Pulmonary artery endothelial cell (primary cell): ENCODE measurements at regions not wholly inside any gene's neighbourhood (a gene's known extent, or its start where the extent isn't known, plus 50 kb on each side); places are given as distances from the start of the nearest gene placed in this dataset.

Experiments used
- DNase-seq: peaks from one replicate; pipeline ENCODE4 v3.0.0-alpha.2; 2011; ENCODE audit warnings: low read depth, low spot score

DNA sequence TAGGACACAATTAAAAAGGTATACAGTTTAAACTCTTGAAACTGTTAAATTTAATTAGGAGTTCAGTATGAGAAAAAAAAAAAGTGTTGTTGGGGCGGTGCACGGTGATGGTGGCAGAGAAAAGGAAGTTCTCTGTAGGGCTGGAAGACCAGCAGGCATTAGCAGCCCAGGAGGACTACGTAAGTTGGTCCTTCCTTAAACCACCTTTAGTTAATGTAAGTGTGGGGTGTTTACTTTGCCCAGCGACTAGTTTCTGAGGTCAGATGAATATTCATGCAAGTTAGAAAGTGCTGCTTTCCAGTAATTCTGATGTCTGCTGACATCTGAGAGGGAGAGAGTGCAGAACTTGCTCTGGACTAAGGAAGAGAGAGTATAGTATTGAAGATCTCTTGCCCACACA lies 54.9 kb downstream of the NKX2-1 start:
- DNase-seq = no peak

DNA sequence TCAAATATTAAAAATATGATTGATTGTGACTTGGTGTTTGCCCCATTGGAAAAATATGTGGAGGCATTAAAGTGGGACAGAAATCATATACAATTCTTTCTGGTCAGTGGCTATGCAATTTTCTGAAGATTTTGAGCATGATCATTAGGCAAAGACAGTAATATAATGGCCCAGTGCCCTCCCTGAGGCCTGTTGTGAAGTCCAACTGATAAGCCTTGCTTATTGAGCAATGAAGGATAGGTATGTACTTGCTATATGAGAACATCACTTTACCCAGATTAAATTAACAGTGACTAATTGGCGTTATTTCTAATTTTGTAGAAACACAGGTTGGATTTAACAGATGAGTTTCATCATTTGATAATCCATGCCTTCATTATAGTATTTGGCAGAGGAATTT lies 57.1 kb downstream of the NKX2-1 start:
- DNase-seq = no peak

DNA sequence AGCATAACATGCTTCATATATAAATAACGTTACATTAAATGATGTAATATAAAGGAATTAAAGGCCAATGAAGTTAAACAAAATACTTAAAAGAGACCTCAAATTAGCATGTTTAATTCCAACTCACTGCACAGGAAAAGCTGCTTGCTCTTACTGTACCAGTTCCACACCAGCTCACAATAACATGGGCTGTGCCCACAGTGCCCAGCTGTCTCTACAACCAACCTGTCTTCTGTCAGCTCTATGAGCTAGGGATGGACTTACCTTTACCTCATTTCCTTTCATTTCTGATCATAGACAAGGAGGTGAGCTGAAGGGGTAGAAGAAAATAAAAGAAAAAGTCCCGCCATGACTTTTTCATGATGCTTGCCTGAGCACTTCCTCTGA lies 64.8 kb downstream of the NKX2-1 start:
- no peak for DNase-seq

DNA sequence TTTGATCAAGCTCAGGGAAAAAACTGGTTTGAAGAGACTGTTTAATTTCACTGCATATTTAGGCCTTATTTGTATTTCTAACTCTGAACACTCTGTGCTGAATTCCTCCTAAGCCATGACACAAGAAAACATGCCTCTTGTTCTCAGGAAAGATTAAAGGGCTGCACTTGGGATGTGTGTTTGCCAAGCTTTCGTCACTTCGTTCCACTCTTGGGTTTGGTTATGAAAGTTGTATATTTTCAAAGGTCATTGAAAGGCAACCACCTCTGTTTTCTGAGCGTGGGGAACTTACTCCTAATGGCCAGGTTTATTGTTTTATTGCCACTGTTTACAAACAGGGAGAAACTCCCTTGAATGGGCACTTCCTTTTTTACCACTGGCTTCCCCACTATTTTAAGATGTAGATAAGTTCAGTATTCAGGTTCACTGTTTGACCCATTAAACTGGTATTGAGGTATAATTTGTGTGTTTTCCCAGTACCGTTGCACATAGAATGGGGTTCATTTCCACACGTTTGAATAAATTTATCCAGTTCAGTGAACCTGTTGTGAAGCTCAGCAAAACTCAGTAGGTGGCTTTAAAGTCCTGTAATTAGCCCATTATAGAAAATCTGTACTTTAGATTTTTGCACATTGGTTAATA lies 65.3 kb downstream of the NKX2-1 start:
- DNase-seq = no peak

DNA sequence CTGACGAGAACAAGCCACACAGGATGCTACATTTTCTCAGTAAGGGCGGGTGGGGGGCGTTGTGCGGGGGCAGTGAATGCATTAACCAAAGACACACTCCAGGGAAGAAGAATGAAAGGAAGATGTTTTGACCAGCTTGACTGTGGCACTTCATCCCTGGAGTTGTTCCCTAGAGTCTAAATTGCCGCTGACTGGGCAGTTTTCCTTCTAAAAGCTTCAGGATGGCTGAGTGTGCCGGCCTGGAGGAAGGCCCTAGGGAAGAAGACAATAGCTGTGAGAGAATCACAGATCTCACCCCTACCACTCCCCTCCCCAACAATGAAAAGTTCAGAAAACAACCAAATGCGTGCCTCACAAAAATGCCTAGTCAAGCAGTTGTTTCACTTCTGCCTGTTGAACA lies 67.2 kb downstream of the NKX2-1 start:
- no peak for DNase-seq

DNA sequence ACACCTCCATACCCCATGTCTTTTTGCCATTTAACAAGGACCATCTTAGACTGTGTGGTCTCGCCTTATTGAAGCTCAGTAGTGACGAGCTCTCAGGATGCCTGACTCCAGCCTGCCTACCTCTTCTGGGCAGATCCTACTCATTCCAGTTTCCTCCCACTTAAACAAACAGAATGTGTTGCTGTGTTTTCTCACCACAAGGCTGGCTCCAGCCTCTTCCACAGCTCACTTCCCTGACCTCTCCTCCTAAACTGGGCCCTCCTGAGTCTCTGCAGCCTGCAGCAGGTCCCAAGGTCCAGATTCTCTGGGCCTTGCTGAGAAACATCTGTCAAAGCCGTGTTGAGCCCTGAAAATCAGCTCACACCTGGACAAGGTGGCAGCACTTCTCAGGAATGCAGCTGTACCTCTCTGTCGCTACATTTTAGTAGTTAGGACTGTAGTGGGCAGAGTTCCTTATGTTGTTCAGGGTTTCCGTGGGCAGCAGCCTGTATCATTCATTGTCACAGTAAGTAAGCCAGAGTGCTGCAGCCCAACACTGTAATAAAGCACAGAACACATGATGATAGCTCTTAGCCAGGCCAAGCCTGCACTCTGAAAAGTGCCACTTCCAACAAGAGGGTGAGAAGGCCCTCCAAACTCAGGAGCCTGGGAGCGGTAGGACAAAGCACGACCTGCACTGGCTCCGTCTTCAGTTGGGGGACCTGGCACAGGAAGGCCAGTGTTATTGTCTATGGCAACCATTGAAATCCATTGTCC lies 68.5 kb downstream of the NKX2-1 start:
- no peak for DNase-seq

DNA sequence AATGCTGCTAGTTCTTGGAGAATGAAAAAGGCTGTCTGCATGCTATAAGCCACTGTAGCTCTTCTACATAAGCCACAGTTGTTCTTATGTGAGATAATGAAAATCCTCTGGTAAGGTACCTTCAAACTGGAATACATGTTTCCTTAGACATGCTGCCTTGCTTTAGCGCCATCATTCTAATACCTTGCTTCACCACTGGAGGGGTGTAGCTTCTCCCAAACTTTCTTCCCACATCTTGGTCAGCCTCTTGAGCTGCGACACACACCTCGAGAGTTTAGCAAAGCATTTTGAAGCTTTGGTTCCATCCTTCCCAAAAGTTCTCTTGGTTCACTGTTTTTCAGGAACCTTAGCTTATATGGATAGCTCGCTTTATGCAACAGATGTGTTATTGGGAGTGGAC lies 69.5 kb downstream of the NKX2-1 start:
- no peak for DNase-seq

DNA sequence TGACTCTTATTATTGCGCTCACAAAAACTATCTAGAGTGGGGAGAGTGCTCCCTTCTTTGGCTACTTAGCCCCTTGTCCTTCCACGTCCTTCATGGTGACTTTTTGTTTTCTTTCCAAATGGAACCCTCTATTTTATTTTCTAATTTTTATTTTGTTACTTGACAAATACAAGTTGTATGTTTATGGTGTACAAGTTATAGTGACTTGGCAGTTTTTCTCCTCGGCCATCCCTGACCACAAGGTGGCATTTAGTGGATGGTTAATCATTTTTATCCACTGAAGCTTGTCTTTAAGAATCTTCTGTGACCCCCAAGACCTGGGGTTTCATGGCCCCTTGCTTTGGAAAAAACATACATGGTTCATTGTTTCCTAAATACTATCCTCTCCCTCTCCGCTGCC lies 70.1 kb downstream of the NKX2-1 start:
- DNase-seq = no peak

DNA sequence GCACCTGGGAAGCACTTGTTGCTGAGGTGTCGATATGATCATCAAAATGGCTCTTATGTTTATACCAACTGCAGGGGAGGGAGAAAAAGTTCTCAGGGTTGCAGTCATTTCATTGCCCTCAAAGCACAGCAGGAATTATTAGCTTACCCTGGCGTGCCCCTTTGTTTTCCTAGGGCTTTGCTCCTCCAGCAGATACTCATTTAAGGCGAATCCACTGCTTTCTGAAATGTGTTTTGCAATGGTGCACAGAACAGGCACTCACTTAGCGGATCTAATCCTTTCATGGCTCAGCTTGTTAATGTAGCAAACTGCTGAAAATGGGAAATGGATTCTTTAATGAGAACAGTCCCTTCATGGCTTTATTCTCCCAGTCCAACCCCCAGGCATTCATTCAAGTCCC lies 76.7 kb downstream of the NKX2-1 start:
- DNase-seq = no peak

DNA sequence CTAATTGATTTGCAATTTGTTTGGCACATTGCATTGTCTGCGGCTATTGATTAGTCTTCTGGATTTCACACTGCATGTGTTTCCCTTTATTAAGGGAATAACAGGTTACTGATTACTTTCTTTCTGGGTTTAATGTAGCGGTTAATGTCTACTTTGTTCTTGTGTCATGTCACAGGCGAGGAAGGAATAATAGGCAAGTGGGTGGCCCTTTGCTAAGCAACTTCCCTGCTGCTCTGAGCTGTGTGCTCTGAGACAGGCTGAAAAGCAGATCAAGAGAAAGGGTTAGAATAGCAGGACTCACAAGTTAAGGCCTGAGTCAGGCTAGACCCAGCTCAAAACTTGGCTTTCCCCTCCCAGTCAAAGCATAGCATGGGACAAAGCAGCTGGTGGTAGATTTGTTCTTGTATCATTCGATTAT lies 77.2 kb downstream of the NKX2-1 start:
- no peak for DNase-seq

DNA sequence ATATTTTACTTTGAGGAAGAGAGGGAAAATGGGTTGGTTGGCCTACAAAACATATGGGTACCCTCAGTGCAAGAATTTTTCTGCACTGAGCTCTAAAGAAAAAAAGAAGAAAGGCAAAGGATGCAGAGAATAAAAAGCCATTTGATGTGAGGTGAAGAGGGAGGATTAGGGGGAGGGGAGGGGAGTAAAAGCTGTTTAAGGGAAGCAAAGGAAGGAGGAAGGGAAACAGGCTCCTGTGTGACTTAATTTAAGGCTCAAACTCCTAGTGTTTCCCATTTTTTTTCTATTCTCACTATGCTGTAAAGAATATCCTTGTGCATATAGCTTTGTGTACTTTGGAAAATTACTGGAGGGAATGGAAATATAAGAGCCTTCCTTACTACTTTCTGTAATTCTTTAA lies 78.7 kb downstream of the NKX2-1 start:
- DNase-seq = no peak

DNA sequence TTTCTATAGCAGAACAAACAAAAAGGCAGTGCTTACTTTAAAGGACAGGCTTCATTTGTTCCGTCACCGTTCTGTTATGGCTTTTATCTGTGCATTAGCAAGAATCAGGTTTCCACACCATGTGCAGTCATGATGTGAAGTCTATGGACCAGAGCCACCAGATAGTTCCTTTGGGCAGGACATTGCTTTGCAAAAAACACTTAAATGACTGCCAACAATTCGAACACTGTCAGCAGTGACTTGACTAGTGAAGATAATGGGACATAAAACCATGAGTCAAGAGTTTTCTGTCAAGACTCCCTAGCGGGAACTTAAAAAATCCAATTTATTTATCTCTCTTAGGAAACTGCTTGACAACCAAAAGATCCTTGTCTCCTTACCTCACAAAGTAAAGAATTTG lies 80.3 kb downstream of the NKX2-1 start:
- no peak for DNase-seq

DNA sequence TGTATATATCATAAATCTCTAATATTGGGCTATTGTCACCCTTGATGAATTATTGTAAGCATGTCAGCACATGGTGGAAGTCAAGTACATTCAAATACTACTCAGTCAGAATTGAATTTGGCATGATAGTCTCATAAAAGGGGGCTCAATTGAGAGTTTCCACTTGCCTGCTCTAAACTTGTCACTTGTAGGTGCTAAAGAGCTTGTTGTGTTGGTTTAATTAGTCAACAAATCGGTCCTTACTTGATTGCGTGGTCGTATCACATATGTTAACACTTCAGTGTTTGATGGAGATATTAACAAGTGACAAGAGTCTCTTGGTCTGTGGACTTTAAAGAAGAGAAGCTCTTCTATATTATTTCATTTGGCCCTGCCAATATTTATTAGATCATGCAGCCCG lies 81.1 kb downstream of the NKX2-1 start:
- no peak for DNase-seq

DNA sequence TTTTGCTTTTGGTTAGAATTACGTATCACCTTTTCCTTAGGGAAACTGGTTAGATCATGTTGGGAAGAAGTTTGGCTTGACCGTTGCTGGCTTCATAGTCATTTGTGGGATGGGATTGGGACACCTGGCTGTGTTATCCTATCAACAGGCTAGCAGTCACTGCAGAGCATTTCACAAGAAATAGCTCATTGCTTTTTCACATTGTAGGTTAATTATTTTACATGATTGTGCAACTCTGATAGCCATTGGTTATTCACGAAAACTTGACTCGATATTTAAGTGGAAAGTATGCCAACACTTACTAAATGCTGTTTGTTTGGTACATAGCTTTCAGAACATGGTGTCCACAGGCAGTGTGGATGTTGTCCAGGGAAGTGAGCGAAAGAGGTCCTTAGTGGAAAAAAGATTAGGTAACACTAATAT lies 89.4 kb downstream of the NKX2-1 start:
- no peak for DNase-seq

DNA sequence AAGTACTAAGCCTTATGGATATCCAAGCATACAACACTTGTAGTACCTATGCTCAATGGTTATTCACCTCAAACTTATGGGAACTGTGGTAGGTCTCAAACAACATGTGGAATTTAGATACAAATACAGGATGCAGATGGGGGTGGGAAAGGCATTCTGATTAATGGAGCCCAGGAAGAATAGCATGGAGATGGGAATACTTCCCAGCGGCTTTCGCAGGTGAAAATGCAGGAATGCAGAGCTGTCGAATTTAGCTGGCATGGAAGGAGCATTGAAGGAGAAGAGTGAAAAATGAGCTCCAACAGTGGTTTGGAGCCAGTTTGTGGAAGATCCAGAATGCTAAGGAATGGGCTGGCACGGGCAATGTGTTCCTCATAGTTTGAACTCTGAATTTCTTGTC lies 89.9 kb downstream of the NKX2-1 start:
- no peak for DNase-seq

DNA sequence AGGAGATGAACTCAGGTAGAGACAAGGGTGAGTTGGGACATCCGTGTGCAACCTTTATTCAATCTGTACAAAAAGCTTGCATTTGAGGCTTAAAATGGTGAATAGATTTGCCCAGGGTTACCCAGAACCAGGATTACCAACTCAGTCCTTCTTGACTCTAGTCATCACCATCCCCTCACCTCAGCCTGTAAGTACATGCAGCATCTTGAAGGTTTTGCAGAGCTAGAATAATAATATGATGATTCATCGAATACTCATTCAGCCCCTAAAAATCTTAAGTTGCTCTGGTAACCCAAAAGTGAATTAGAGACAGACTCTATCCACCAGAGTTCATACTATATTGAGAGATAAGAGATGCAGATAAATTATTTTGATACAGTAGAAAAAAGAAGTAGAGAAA lies 90.3 kb downstream of the NKX2-1 start:
- no peak for DNase-seq

DNA sequence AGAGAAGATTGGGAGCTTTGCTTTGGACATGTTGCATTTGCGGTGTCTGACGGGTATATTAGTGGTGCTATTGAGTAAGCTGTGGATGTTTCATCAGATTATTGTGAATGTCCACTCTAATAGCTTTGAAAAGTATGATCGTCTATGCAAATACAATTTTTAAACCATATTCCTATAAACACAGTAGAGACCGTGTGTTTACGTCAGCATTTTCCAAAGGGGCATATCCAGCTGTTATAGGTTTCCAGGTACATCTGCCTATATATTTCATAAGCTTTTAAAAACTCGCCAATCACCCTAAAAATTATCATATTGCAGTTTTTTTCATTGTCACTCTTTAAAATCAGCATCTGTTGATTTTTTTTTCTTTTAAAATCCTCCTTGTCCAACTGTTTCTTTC lies 91.7 kb downstream of the NKX2-1 start:
- DNase-seq = no peak

DNA sequence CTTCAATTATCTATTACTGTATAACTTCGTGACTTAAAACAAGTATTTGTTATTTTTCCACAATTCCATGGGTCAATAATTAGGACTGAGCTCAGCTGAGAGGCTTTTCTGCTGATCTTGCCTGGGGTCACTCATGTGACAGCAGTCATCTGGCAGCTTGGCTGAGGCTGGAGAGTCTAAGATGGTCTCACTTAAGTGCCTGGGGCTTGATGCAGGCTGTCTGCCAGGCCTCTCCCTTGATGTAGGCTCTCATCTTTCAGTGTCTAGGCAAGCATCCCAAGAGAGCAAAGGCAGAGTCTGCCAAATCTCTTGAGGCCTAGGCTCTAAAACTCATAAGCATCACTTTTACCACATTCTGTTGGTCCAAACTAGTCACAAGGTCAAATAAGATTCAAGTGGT lies 93.2 kb downstream of the NKX2-1 start:
- no peak for DNase-seq

DNA sequence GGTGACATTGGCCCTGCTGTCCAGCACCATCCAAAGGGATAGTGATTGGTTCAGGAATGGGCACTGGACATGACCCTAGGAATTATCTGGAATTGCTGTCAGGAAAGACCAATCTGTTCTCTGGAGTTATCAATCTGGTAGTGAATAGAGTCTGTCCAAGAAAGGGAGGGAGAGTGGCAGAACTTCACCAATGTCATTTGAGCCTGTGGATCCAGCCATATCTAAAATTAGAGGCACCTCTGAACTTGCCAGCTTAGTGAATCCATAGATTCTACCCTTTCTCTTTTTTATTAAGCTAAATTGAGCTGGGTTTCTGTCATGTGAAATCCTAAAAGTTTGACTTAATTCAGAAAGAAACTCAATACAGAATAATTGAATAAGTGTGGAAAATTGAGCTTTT lies 93.9 kb downstream of the NKX2-1 start:
- no peak for DNase-seq

DNA sequence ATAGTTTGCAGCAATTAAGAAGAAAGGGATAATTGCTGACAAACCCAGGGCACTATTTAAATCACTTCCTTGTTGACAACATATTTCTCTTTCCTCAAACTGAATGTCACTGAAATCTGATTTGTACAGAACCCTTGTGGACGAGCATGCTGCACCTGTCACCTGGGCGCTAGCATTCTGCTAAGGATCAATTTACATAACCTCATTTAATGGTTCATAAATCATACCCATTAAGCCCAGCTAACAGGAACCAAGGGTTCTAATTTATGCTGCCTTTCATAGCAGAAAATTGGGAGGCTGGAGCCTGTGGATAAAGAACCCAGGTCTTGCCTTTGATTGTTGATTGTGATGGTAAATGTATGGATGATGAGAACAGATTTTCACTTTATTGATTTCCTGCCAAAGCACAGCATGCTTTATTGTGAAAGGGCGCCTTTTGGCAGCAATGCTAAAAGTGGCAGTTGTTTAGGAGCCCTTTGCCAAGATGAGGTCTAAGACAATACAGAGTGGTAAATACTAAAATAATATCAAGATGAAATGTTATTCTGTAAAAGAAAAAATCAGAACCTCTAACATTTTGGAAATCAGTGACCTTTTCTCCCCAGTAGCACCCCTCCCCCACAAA lies 95.4 kb downstream of the NKX2-1 start:
- no peak for DNase-seq

DNA sequence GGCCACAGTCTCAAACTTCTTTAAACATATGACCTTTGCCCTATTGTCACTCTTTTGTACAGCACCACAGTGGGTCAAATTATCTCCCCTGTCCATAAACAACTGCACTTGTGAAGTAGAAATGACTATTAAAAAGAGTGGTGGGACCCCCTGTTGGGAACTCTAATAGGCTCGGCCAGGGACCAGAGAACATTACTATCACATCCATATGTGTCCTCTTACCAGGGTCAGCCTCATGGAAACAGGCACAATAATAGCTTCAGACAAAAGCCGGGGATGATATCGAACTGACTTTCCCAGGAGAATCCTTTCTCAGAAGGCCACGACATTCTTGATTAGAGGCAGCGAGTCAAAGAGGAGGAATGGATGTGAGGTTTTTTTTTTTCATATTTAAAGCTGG lies 96.6 kb downstream of the NKX2-1 start:
- DNase-seq = no peak

DNA sequence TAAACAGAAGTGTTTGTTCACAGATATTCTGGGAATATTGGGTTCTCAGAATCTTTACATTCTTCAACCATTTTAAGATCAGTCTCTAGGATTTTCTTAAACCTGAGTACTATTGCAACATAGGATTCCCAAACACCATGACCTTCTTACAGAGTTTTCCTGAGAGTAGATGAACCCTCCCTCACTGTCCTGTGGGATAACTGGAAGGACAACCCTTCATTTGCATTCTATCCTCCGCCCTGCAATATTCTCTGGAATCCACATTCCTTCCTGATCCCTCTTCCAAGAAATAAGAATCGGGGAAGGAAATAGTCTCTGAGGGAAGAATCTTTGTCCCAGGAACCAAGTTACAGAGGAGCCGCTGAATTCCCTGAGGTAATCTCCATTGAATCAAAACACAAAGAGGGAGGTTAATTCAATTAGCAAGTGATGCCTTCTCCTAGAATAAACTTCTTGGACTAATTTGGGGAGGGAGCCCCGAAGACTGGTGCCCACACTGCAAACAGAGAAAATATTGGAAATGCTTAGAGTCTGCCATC lies 99.8 kb upstream of the MBIP start:
- DNase-seq = no peak

DNA sequence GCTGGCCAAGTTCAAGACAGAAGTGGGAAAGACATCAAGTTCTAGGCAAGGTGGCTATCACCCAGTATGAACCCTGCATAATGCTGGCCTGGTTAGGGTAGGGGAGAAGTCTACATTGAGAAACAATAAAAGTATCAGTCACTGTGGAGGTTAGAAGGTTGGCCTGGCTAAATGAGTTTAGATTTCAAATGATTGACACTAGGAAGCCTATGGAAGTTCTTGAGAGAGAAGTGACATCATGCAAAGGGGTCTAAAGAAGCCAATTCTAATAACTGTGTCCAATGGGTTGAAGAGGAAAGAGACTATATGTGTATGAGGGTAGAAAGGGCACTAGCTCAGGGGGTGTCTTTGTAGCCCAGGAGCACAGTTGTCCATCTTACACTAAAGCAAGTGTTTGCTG lies 98.5 kb upstream of the MBIP start:
- DNase-seq = no peak
